GM23338 (cell line): ENCODE measurements at regions not wholly inside any gene's neighbourhood (a gene's known extent, or its start where the extent isn't known, plus 50 kb on each side); places are given as distances from the start of the nearest gene placed in this dataset.
"Not testable (repeated sequence)": the region's sequence is repeated elsewhere in the genome, so short reads cannot be mapped to it uniquely, and the experiment has no call there.

Experiments used
- ATAC-seq: fragments of 200-7000 bp; cut with Tn5 transposase; 3 replicates; pipeline ENCODE4 v1.9.1; 2020
- DNase-seq: peaks from one replicate; pipeline ENCODE4 v3.0.0-alpha.2; 2015; ENCODE audit warnings: low spot score
- H2AFZ ChIP-seq: fragments of 200-600 bp; sonication (generic); 2 replicates; pipeline ENCODE4 v1.8.0; 2016; ENCODE audit warnings: antibody characterized with exemption, mild to moderate bottlenecking, moderate library complexity
- H3F3A ChIP-seq: fragments of 200-600 bp; sonication (generic); replicated peaks from 2 replicates; pipeline ENCODE4 v1.8.0; 2017; ENCODE audit warnings: antibody characterized with exemption, mixed run types, low read depth
- H3K27ac ChIP-seq: fragments of 200-600 bp; sonication (generic); 2 replicates; pipeline ENCODE4 v1.6.1; 2016; ENCODE audit warnings: low read depth
- H3K27me3 ChIP-seq: fragments of 200-600 bp; sonication (generic); 2 replicates; pipeline ENCODE4 v1.8.0; 2016; ENCODE audit warnings: mild to moderate bottlenecking, mixed run types, moderate library complexity; ENCODE audit not compliant: insufficient read depth
- H3K36me3 ChIP-seq: fragments of 200-600 bp; sonication (generic); 2 replicates; pipeline ENCODE4 v1.8.0; 2016; ENCODE audit warnings: mild to moderate bottlenecking; ENCODE audit not compliant: insufficient read depth
- H3K4me1 ChIP-seq: fragments of 200-600 bp; sonication (generic); 2 replicates; pipeline ENCODE4 v1.8.0; 2016; ENCODE audit warnings: mild to moderate bottlenecking, moderate library complexity; ENCODE audit not compliant: insufficient read depth
- H3K4me2 ChIP-seq: fragments of 200-600 bp; sonication (generic); 2 replicates; pipeline ENCODE4 v1.7.1; 2017; ENCODE audit warnings: mixed run types
- H3K4me3 ChIP-seq: fragments of 200-600 bp; sonication (generic); 2 replicates; pipeline ENCODE4 v1.6.1; 2016; ENCODE audit warnings: mixed run types
- H3K79me2 ChIP-seq: fragments of 200-600 bp; sonication (generic); replicated peaks from 2 replicates; pipeline ENCODE4 v1.8.0; 2017; ENCODE audit warnings: mild to moderate bottlenecking; ENCODE audit not compliant: insufficient read depth
- H3K9me2 ChIP-seq: fragments of 200-600 bp; sonication (generic); 2 replicates; pipeline ENCODE4 v1.8.0; 2017; ENCODE audit not compliant: insufficient read depth
- H4K20me1 ChIP-seq: fragments of 200-600 bp; sonication (generic); replicated peaks from 2 replicates; pipeline ENCODE4 v1.8.0; 2017; ENCODE audit warnings: mild to moderate bottlenecking; ENCODE audit not compliant: insufficient read depth
- H3K27ac Mint-ChIP-seq: 2 replicates; pipeline ENCODE4 v1.8.0; 2020; ENCODE audit warnings: inconsistent platforms, mild to moderate bottlenecking, moderate library complexity, mixed read lengths
- H3K27me3 Mint-ChIP-seq: 3 replicates; pipeline ENCODE4 v1.8.0; 2022; ENCODE audit warnings: low read depth, mild to moderate bottlenecking, moderate library complexity, mixed read lengths, inconsistent platforms; ENCODE audit not compliant: insufficient read depth, poor library complexity
- H3K36me3 Mint-ChIP-seq: 3 replicates; pipeline ENCODE4 v1.8.0; 2021; ENCODE audit warnings: low read depth, mild to moderate bottlenecking, inconsistent platforms, moderate library complexity, mixed read lengths
- H3K4me1 Mint-ChIP-seq: 3 replicates; pipeline ENCODE4 v1.8.0; 2020; ENCODE audit warnings: mild to moderate bottlenecking, inconsistent platforms, mixed read lengths
- H3K4me3 Mint-ChIP-seq: 3 replicates; pipeline ENCODE4 v1.8.0; 2021; ENCODE audit warnings: moderate library complexity, mild to moderate bottlenecking, inconsistent platforms, mixed read lengths
- H3K9me3 Mint-ChIP-seq: 3 replicates; pipeline ENCODE4 v1.8.0; 2020; ENCODE audit warnings: moderate library complexity, mild to moderate bottlenecking, inconsistent platforms, mixed read lengths
- CREB1 ChIP-seq: fragments of 250-450 bp; sonication (Bioruptor Pico); IDR thresholded peaks from 2 replicates; pipeline ENCODE4 v1.5.0; 2020; ENCODE audit warnings: low read depth, mild to moderate bottlenecking, moderate library complexity
- ETS1 ChIP-seq: IDR thresholded peaks from 2 replicates; pipeline ENCODE4 v1.6.1; 2016; ENCODE audit warnings: antibody characterized with exemption
- EZH2 ChIP-seq: fragments of 200-600 bp; sonication (generic); IDR thresholded peaks from one replicate; pipeline ENCODE4 v1.8.0; 2017; ENCODE audit warnings: antibody characterized with exemption, mild to moderate bottlenecking, low read depth; ENCODE audit not compliant: unreplicated experiment
- EZH2phosphoT487 ChIP-seq: fragments of 200-600 bp; sonication (generic); IDR thresholded peaks from one replicate; pipeline ENCODE4 v1.8.1; 2018; ENCODE audit warnings: antibody characterized with exemption; ENCODE audit not compliant: unreplicated experiment
- NANOG ChIP-seq: IDR thresholded peaks from 2 replicates; pipeline ENCODE4 v1.6.1; 2016; ENCODE audit warnings: antibody characterized with exemption, borderline replicate concordance
- POLR2AphosphoS5 ChIP-seq: IDR thresholded peaks from 2 replicates; pipeline ENCODE4 v1.6.1; 2016; ENCODE audit warnings: antibody characterized with exemption, low read depth
- STAT1 ChIP-seq: IDR thresholded peaks from one replicate; pipeline ENCODE4 v1.6.1; 2016; ENCODE audit warnings: antibody characterized with exemption; ENCODE audit not compliant: unreplicated experiment
- ZNF114 ChIP-seq: fragments of 250-450 bp; sonication (Bioruptor Pico); IDR thresholded peaks from 2 replicates; pipeline ENCODE4 v1.5.0; 2020; ENCODE audit warnings: mild to moderate bottlenecking, moderate library complexity
- ZNF462 ChIP-seq: fragments of 250-450 bp; sonication (Bioruptor Pico); IDR thresholded peaks from 2 replicates; pipeline ENCODE4 v1.5.0; 2020; ENCODE audit warnings: mild to moderate bottlenecking, moderate library complexity

GRCh38 chrY:14378217-14378616 is 146.1 kb upstream of the NLGN4Y start (continued):
- TF ChIP-seq ZNF462 = no peak

DNA sequence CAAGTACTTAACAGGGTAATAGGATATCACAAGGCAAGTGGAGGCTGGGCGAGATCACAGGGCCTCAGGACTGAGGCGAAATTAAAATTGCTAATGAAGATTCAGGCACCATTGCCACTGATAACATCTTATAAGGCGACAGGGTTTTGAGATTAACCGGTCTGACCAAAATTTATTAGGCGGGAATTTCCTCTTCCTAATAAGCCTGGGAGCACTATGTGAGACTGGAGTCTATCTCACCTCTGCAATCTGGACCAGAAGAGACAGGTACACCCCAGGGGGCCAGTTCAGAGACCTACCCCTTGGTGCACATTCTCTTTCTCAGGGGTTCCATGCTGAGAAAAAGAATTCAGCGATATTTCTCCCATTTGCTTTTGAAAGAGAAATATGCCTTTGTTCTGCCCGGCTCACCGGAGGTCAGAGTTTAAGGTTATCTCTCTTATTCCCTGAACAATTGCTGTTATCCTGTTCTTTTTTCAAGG is 113.7 kb upstream of the NLGN4Y start:
- H3K36me3 ChIP-seq, H3F3A ChIP-seq, H3K9me2 ChIP-seq, H3K27ac ChIP-seq, H4K20me1 ChIP-seq, H3K36me3 Mint-ChIP-seq, H3K27me3 Mint-ChIP-seq, H3K79me2 ChIP-seq, H3K9me3 Mint-ChIP-seq, H2AFZ ChIP-seq, H3K27me3 ChIP-seq: not testable (repeated sequence)
- peak overlapping the region; percentile 64 for H3K4me2 ChIP-seq
- peaks cover 32% of the 10 kb centered on the region for H3K4me1 ChIP-seq
- H3K4me3 Mint-ChIP-seq = peak overlapping the region; percentile 20; the same call in 2 of the 3 replicates
- peak; percentile 64 for DNase-seq
- ATAC-seq = peak; percentile 46; the same call in 2 of the 3 replicates
- peak overlapping the region; percentile 39 for H3K4me3 ChIP-seq
- peak overlapping the region; percentile 59; the same call in 1 of the 2 replicates for H3K27ac Mint-ChIP-seq
- H3K4me1 Mint-ChIP-seq = peaks cover 41% of the 10 kb centered on the region

DNA sequence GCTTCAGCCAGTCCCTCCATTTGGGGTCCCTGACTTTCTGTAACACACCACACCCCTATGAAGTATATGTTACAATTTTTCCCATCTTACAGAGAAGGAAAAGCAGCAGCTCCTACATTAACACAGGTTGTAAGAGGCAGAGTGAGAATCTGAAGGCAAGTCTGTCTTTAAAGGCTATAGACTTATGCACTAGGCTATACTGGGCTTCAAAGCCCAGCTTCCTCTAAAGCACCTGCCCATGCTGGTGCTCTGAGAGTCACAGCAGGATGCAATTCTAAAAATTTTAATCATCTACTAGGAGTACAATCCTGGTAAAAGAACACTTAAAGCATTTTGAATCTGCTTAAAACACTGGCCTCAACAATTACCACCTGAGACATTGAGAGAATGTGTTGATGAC is 113.0 kb upstream of the NLGN4Y start:
- H4K20me1 ChIP-seq = no peaks in the 10 kb centered on the region
- Mint-ChIP-seq H3K4me3 (no peak overlapping the region), H3K27me3 (no peaks in the 10 kb centered on the region), H3K9me3 (no peaks in the 10 kb centered on the region), H3K27ac (no peak overlapping the region), H3K4me1 (peaks cover 41% of the 10 kb centered on the region), H3K36me3 (no peaks in the 10 kb centered on the region)
- H3K4me1 ChIP-seq = peaks cover 32% of the 10 kb centered on the region
- no peak overlapping the region for H3K27ac ChIP-seq
- H3K27me3 ChIP-seq = no peaks in the 10 kb centered on the region
- no peak overlapping the region for H2AFZ ChIP-seq
- H3K4me3 ChIP-seq = peak overlapping the region; percentile 39; the same call in 1 of the 2 replicates
- H3K79me2 ChIP-seq = no peaks in the 10 kb centered on the region
- H3F3A ChIP-seq = no peaks in the 10 kb centered on the region
- H3K4me2 ChIP-seq = peak overlapping the region; percentile 64
- ATAC-seq (peak; percentile 83), DNase-seq (peak; percentile 10)
- no peaks in the 10 kb centered on the region for H3K9me2 ChIP-seq
- H3K36me3 ChIP-seq = no peaks in the 10 kb centered on the region
- no peak for TF ChIP-seq ETS1
- no peak for TF ChIP-seq CREB1 (CRISPR knock-in tag)
- TF ChIP-seq STAT1 = no peak
- TF ChIP-seq EZH2 = no peak
- TF ChIP-seq NANOG = no peak
- no peak for TF ChIP-seq POLR2AphosphoS5
- TF ChIP-seq EZH2phosphoT487 = no peak
- no peak for TF ChIP-seq ZNF114
